GM23248 (cell line): ENCODE measurements at regions not wholly inside any gene's neighbourhood (a gene's known extent, or its start where the extent isn't known, plus 50 kb on each side); places are given as distances from the start of the nearest gene placed in this dataset.
"Not testable (repeated sequence)": the region's sequence is repeated elsewhere in the genome, so short reads cannot be mapped to it uniquely, and the experiment has no call there.

Source experiments
- DNase-seq: peaks from one replicate; pipeline ENCODE4 v3.0.0-alpha.2; 2015
- H2AFZ ChIP-seq: fragments of 200-600 bp; sonication (generic); 2 replicates; pipeline ENCODE4 v1.6.1; 2016; ENCODE audit warnings: antibody characterized with exemption
- H3F3A ChIP-seq: fragments of 200-600 bp; sonication (generic); 2 replicates; pipeline ENCODE4 v1.6.1; 2016; ENCODE audit warnings: mild to moderate bottlenecking, antibody characterized with exemption, mixed run types; ENCODE audit not compliant: insufficient read depth
- H3K27ac ChIP-seq: fragments of 200-600 bp; sonication (generic); 2 replicates; pipeline ENCODE4 v1.5.1; 2016; ENCODE audit warnings: mild to moderate bottlenecking
- H3K27me3 ChIP-seq: fragments of 200-600 bp; sonication (generic); replicated peaks from 2 replicates; pipeline ENCODE4 v1.6.1; 2016; ENCODE audit warnings: mild to moderate bottlenecking; ENCODE audit not compliant: insufficient read depth
- H3K36me3 ChIP-seq: fragments of 200-600 bp; sonication (generic); 2 replicates; pipeline ENCODE4 v1.6.1; 2016; ENCODE audit warnings: low read depth, mild to moderate bottlenecking
- H3K4me1 ChIP-seq: fragments of 200-600 bp; sonication (generic); 2 replicates; pipeline ENCODE4 v1.6.1; 2016; ENCODE audit warnings: mild to moderate bottlenecking; ENCODE audit not compliant: insufficient read depth
- H3K4me2 ChIP-seq: fragments of 200-600 bp; sonication (generic); one replicate; pipeline ENCODE4 v1.6.1; 2016; ENCODE audit warnings: mild to moderate bottlenecking; ENCODE audit not compliant: unreplicated experiment
- H3K4me3 ChIP-seq: fragments of 200-600 bp; sonication (generic); 2 replicates; pipeline ENCODE4 v1.5.1; 2016; ENCODE audit warnings: mild to moderate bottlenecking
- H3K79me2 ChIP-seq: fragments of 200-600 bp; sonication (generic); 2 replicates; pipeline ENCODE4 v1.6.1; 2016; ENCODE audit warnings: mild to moderate bottlenecking; ENCODE audit not compliant: insufficient read depth
- H3K9ac ChIP-seq: fragments of 200-600 bp; sonication (generic); 2 replicates; pipeline ENCODE4 v1.6.1; 2016; ENCODE audit warnings: mild to moderate bottlenecking
- H3K9me2 ChIP-seq: fragments of 200-600 bp; sonication (generic); 2 replicates; pipeline ENCODE4 v1.6.1; 2016; ENCODE audit warnings: mixed run types, mild to moderate bottlenecking, moderate library complexity; ENCODE audit not compliant: insufficient read depth
- H3K9me3 ChIP-seq: fragments of 200-600 bp; sonication (generic); one replicate; pipeline ENCODE4 v1.6.1; 2017; ENCODE audit warnings: low read depth
- H4K20me1 ChIP-seq: fragments of 200-600 bp; sonication (generic); 2 replicates; pipeline ENCODE4 v1.6.0; 2016; ENCODE audit not compliant: insufficient read depth
- EZH2 ChIP-seq: fragments of 200-600 bp; sonication (generic); IDR thresholded peaks from 2 replicates; pipeline ENCODE4 v1.6.1; 2018; ENCODE audit warnings: antibody characterized with exemption, mild to moderate bottlenecking; ENCODE audit not compliant: insufficient read depth, poor library complexity, severe bottlenecking
- EZH2phosphoT487 ChIP-seq: fragments of 200-600 bp; sonication (generic); IDR thresholded peaks from 2 replicates; pipeline ENCODE4 v1.6.1; 2018; ENCODE audit warnings: antibody characterized with exemption, moderate library complexity, mild to moderate bottlenecking, low read depth; ENCODE audit not compliant: insufficient read depth
- WGBS, 2 experiments: methylation state at CpG; one replicate each; pipeline ENCODE4 v1.1.6; 2015 to 2017; ENCODE audit warnings: low lambda C conversion rate in 2 of 2, low coverage in 1 of 2; ENCODE audit errors: missing lambda C conversion rate in 2 of 2; 5-methylcytosine and 5-hydroxymethylcytosine counted together
- in situ Hi-C: fragments of 300-500 bp; cut with MboI; formaldehyde crosslinking; loops from 2 replicates; pipeline ENCODE4 v1.15.0; 2020

DNA sequence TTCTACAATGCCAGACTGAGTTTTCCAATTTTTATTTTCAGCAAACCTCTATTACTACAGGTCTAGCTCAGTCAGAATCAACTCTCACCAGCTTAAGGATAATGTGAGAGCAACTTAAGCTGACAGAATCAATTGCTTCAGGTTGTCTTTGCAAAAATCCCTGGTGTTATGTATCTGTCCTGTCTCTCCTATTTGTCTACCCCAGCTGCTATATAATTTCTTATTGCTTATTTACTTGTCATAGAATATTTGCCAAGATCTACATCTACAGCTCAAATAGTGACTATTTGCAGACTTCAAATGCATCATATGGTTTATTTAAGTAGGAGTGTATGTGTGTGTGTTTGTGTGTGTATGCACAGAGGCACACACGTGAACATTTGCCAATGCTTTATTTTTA lies 54.1 kb downstream of the FOXG1 start:
- Histone ChIP-seq H3K9me3 (peaks cover 5% of the 10 kb centered on the region), H4K20me1 (no peaks in the 10 kb centered on the region), H3K36me3 (no peaks in the 10 kb centered on the region), H3K4me2 (no peak overlapping the region), H3K9me2 (no peaks in the 10 kb centered on the region), H3K4me1 (no peaks in the 10 kb centered on the region), H3K27me3 (no peaks in the 10 kb centered on the region), H2AFZ (no peak overlapping the region), H3F3A (no peaks in the 10 kb centered on the region), H3K27ac (no peak overlapping the region), H3K79me2 (no peaks in the 10 kb centered on the region), H3K9ac (no peak overlapping the region), H3K4me3 (no peak overlapping the region)
- TF ChIP-seq EZH2, result no peak
- TF ChIP-seq EZH2phosphoT487, result no peak
- DNase-seq, result no peak
- 3 to 6% methylated on average over 1 of the region's 1 CpG for WGBS, 2 experiments
- in situ Hi-C loops, result no loop called here

DNA sequence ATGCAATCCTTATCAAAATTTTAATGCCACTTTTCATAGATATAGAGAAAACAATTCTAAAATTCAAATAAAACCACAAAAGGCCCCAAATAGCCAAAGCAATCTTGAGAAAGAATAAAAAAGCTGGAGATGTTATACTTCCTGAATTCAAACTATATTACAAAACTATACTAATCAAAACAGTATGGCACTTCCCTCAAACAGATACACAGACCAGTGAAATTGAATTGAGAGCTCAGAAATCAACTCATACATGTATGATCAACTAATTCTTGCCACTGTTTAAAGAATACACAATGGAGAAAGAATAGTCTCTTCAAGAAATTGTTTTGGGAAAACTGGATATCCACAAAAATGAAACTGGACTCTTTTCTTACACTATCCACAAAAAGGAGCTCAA lies 55.4 kb downstream of the FOXG1 start:
- no peaks in the 10 kb centered on the region for H3K27me3 ChIP-seq
- no peaks in the 10 kb centered on the region for H3F3A ChIP-seq
- H3K36me3 ChIP-seq, result no peaks in the 10 kb centered on the region
- H3K9ac ChIP-seq, result no peak overlapping the region
- no peak for DNase-seq
- no peak overlapping the region for H2AFZ ChIP-seq
- no peak overlapping the region for H3K4me2 ChIP-seq
- H3K79me2 ChIP-seq, result no peaks in the 10 kb centered on the region
- no peak overlapping the region for H3K27ac ChIP-seq
- no peaks in the 10 kb centered on the region for H3K4me1 ChIP-seq
- peaks cover 5% of the 10 kb centered on the region for H3K9me3 ChIP-seq
- TF ChIP-seq EZH2 (no peak), EZH2phosphoT487 (no peak)
- no peaks in the 10 kb centered on the region for H4K20me1 ChIP-seq
- in situ Hi-C loops, result no loop called here
- no peaks in the 10 kb centered on the region for H3K9me2 ChIP-seq
- no peak overlapping the region for H3K4me3 ChIP-seq

DNA sequence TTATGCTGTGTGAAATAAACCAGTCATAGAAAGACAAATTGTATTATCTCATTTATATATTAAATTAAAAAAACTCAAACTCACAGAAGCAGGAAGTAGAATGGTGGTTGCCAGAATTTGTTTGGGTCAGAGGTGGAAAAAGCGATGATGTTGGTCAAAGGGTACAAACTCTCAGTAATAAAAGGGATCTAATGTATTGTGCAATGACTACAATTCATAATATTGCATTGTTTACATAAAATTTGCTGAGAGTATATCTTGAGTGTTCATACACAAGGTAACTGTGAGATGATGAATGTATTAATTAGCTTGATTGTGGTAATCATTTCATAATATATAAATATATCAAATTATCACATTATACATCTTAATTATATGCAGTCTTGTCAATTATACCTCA lies 56.7 kb downstream of the FOXG1 start:
- DNase-seq, result no peak
- H3K9me2 ChIP-seq, result no peaks in the 10 kb centered on the region
- H3K4me1 ChIP-seq, result no peaks in the 10 kb centered on the region
- H4K20me1 ChIP-seq, result no peaks in the 10 kb centered on the region
- no peak overlapping the region for H3K9ac ChIP-seq
- TF ChIP-seq EZH2phosphoT487, result no peak
- TF ChIP-seq EZH2, result no peak
- H2AFZ ChIP-seq, result no peak overlapping the region
- H3K27ac ChIP-seq, result no peak overlapping the region
- H3K4me3 ChIP-seq, result no peak overlapping the region
- H3K9me3 ChIP-seq, result peaks cover 5% of the 10 kb centered on the region
- H3K4me2 ChIP-seq, result no peak overlapping the region
- H3F3A ChIP-seq, result no peaks in the 10 kb centered on the region
- WGBS, 2 experiments, result 33 to 56% methylated on average over 1 of the region's 1 CpG
- no peaks in the 10 kb centered on the region for H3K36me3 ChIP-seq
- H3K79me2 ChIP-seq, result no peaks in the 10 kb centered on the region
- in situ Hi-C loops, result no loop called here
- no peaks in the 10 kb centered on the region for H3K27me3 ChIP-seq

DNA sequence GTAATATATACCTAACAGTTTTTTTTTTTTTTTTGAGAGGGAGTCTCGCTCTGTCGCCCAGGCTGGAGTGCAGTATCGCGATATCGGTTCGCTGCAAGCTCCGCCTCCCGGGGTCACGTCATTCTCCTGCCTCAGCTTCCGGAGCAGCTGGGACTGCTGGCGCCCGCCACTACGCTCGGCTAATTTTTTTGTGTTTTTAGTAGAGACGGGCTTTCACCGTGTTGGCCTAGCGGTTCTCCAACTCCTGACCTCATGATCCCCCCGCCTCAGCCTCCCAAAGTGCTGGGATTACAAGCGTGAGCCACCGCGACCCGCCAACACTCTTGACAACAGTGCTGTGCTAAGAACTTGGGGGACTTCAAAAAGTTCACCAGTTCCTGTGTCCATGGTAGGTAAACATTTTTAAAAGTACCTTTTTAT lies 63.5 kb downstream of the FOXG1 start:
- no peaks in the 10 kb centered on the region for H3K27me3 ChIP-seq
- no peak overlapping the region for H2AFZ ChIP-seq
- H3F3A ChIP-seq, result no peaks in the 10 kb centered on the region
- H3K36me3 ChIP-seq, result no peaks in the 10 kb centered on the region
- 71 to 74% methylated on average over 8 to 22 of the region's 22 CpGs for WGBS, 2 experiments
- no peak overlapping the region for H3K4me2 ChIP-seq
- H3K9me2 ChIP-seq, result no peaks in the 10 kb centered on the region
- no peaks in the 10 kb centered on the region for H3K4me1 ChIP-seq
- H3K79me2 ChIP-seq, result no peaks in the 10 kb centered on the region
- DNase-seq, result no peak
- in situ Hi-C loops, result no loop called here
- no peaks in the 10 kb centered on the region for H3K9me3 ChIP-seq
- no peak overlapping the region for H3K27ac ChIP-seq
- no peak overlapping the region for H3K4me3 ChIP-seq
- TF ChIP-seq EZH2 (no peak), EZH2phosphoT487 (no peak)
- no peak overlapping the region for H3K9ac ChIP-seq
- H4K20me1 ChIP-seq, result no peaks in the 10 kb centered on the region

DNA sequence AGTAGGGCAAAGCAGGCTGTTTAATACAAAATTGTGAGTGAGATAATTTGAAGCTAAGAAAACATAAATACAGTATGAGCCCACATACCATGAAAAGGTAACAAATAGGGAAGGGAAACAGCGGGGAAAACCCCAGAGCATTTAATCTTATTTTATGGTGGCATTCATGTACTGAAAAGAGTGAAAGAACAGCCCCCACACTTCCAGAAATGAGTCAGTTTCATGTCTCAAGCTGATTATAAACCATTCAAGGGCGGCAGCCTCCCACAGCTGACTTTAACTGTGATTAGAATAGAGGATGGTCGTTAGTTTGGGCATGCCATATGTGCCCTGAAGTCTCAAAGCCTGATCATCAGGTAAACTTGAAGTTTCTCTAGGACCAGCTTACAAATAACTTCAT lies 64.5 kb downstream of the FOXG1 start:
- WGBS, 2 experiments, result 3 to 5% methylated on average over 3 of the region's 3 CpGs
- no peak for DNase-seq
- no peak overlapping the region for H3K4me2 ChIP-seq
- no peak overlapping the region for H3K9ac ChIP-seq
- H3K4me1 ChIP-seq, result no peaks in the 10 kb centered on the region
- H3K4me3 ChIP-seq, result no peak overlapping the region
- in situ Hi-C loops, result no loop called here
- no peaks in the 10 kb centered on the region for H3F3A ChIP-seq
- H4K20me1 ChIP-seq, result no peaks in the 10 kb centered on the region
- no peaks in the 10 kb centered on the region for H3K27me3 ChIP-seq
- no peaks in the 10 kb centered on the region for H3K9me2 ChIP-seq
- H3K27ac ChIP-seq, result no peak overlapping the region
- H3K9me3 ChIP-seq, result no peaks in the 10 kb centered on the region
- H3K36me3 ChIP-seq, result no peaks in the 10 kb centered on the region
- TF ChIP-seq EZH2 (no peak), EZH2phosphoT487 (no peak)
- no peaks in the 10 kb centered on the region for H3K79me2 ChIP-seq
- no peak overlapping the region for H2AFZ ChIP-seq

DNA sequence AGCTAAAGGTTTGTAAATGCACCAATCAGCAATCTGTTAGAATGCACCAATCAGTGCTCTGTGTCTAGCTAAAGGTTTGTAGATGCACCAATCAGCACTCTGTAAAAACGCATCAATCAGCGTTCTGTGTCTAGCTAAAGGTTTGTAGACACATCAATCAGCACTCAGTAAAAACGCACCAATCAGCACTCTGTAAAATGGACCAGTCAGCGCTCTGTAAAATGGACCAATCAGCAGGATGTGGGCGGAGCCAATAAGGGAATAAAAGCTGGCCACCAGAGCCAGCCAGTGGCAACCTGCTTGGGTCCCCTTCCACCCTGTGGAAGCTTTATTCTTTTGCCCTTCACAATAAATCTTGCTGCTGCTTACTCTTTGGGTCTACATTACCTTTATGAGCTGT lies 76.0 kb downstream of the FOXG1 start:
- not testable (repeated sequence) for H3K9me2 ChIP-seq, H3K36me3 ChIP-seq

More for the DNA sequence above, 76.0 kb downstream of the FOXG1 start:
- H3F3A ChIP-seq, H3K4me3 ChIP-seq, H3K4me2 ChIP-seq, H3K27ac ChIP-seq, H4K20me1 ChIP-seq, H3K9me3 ChIP-seq, in situ Hi-C loops, H2AFZ ChIP-seq, H3K79me2 ChIP-seq, H3K27me3 ChIP-seq, DNase-seq, H3K4me1 ChIP-seq, H3K9ac ChIP-seq: not testable (repeated sequence)
- 15 to 33% methylated on average over 5 of the region's 5 CpGs for WGBS, 2 experiments
